RWPE2 (cell line): ENCODE measurements at regions not wholly inside any gene's neighbourhood (a gene's known extent, or its start where the extent isn't known, plus 50 kb on each side); places are given as distances from the start of the nearest gene placed in this dataset.

Experiments
- ATAC-seq: fragments of 200-7000 bp; cut with Tn5 transposase; 3 replicates; pipeline ENCODE4 v1.9.1; 2021; ENCODE audit warnings: low read depth
- DNase-seq: peaks from one replicate; pipeline ENCODE4 v3.0.0-alpha.2; 2020; ENCODE audit warnings: low spot score
- H3K27ac ChIP-seq: fragments of 450-650 bp; 2 replicates; pipeline ENCODE4 v1.5.1; 2017; ENCODE audit warnings: mild to moderate bottlenecking; ENCODE audit not compliant: poor library complexity, severe bottlenecking
- H3K27me3 ChIP-seq: fragments of 250-450 bp; sonication (Bioruptor Pico); 2 replicates; pipeline ENCODE4 v1.5.1; 2021; ENCODE audit warnings: mild to moderate bottlenecking, moderate library complexity; ENCODE audit not compliant: insufficient read depth, poor library complexity, severe bottlenecking
- H3K36me3 ChIP-seq: fragments of 250-450 bp; sonication (Bioruptor Pico); 2 replicates; pipeline ENCODE4 v1.5.1; 2020; ENCODE audit warnings: low read depth, mild to moderate bottlenecking, moderate library complexity
- H3K4me1 ChIP-seq: fragments of 250-450 bp; sonication (Bioruptor Pico); 2 replicates; pipeline ENCODE4 v1.5.1; 2021; ENCODE audit warnings: mild to moderate bottlenecking, moderate library complexity; ENCODE audit not compliant: insufficient read depth, poor library complexity, severe bottlenecking
- H3K4me3 ChIP-seq: fragments of 250-450 bp; sonication (Bioruptor Pico); 2 replicates; pipeline ENCODE4 v1.5.1; 2021; ENCODE audit warnings: mild to moderate bottlenecking, moderate library complexity; ENCODE audit not compliant: severe bottlenecking
- H3K9me3 ChIP-seq: fragments of 250-450 bp; sonication (Bioruptor Pico); 2 replicates; pipeline ENCODE4 v1.5.1; 2021; ENCODE audit warnings: mild to moderate bottlenecking, moderate library complexity; ENCODE audit not compliant: severe bottlenecking
- CTCF ChIP-seq: fragments of 450-650 bp; IDR thresholded peaks from one replicate; pipeline ENCODE4 v1.5.1; 2017; ENCODE audit warnings: mild to moderate bottlenecking, moderate library complexity; ENCODE audit not compliant: poor library complexity, severe bottlenecking

GRCh38 chr4:127236889-127237288 lies 395.9 kb upstream of the INTU start:
- DNase-seq (no peak), ATAC-seq (no peak)

GRCh38 chr4:127237581-127237980 lies 395.2 kb upstream of the INTU start:
- Histone ChIP-seq H3K27ac (no peak overlapping the region), H3K27me3 (no peaks in the 10 kb centered on the region), H3K4me1 (no peaks in the 10 kb centered on the region), H3K36me3 (no peaks in the 10 kb centered on the region), H3K4me3 (no peak overlapping the region), H3K9me3 (no peaks in the 10 kb centered on the region)
- DNase-seq (no peak), ATAC-seq (no peak)
- no peak for TF ChIP-seq CTCF

More at GRCh38 chr4:127236889-127237288, 395.9 kb upstream of the INTU start:
- Histone ChIP-seq H3K9me3 (no peaks in the 10 kb centered on the region), H3K36me3 (no peaks in the 10 kb centered on the region), H3K4me3 (no peak overlapping the region), H3K27me3 (no peaks in the 10 kb centered on the region), H3K27ac (no peak overlapping the region), H3K4me1 (no peaks in the 10 kb centered on the region)
- TF ChIP-seq CTCF: no peak

- Histone ChIP-seq H3K36me3 (no peaks in the 10 kb centered on the region), H3K9me3 (no peaks in the 10 kb centered on the region), H3K4me1 (no peaks in the 10 kb centered on the region), H3K4me3 (no peak overlapping the region), H3K27me3 (no peaks in the 10 kb centered on the region), H3K27ac (no peak overlapping the region)
- no peak for ATAC-seq
- DNase-seq: no peak
- TF ChIP-seq CTCF: no peak
Observed at GRCh38 chr4:127238956-127239475, 393.7 kb upstream of the INTU start.

GRCh38 chr4:127239902-127240763 lies 392.6 kb upstream of the INTU start:
- TF ChIP-seq CTCF: no peak
- Histone ChIP-seq H3K27me3 (no peaks in the 10 kb centered on the region), H3K27ac (no peak overlapping the region), H3K4me3 (no peak overlapping the region), H3K36me3 (no peaks in the 10 kb centered on the region), H3K4me1 (no peaks in the 10 kb centered on the region), H3K9me3 (no peaks in the 10 kb centered on the region)
- DNase-seq (no peak), ATAC-seq (no peak)

- ATAC-seq (no peak), DNase-seq (no peak)
- Histone ChIP-seq H3K27me3 (no peaks in the 10 kb centered on the region), H3K9me3 (no peaks in the 10 kb centered on the region), H3K4me3 (no peak overlapping the region), H3K27ac (no peak overlapping the region), H3K36me3 (no peaks in the 10 kb centered on the region), H3K4me1 (no peaks in the 10 kb centered on the region)
- no peak for TF ChIP-seq CTCF
Observed at GRCh38 chr4:127240764-127241105, 392.0 kb upstream of the INTU start.
